HCT116 (cell line): ENCODE measurements at regions not wholly inside any gene's neighbourhood (a gene's known extent, or its start where the extent isn't known, plus 50 kb on each side); places are given as distances from the start of the nearest gene placed in this dataset.

Experiments used
- CTCF ChIP-seq, 3 experiments: fragments of 200-600 bp in 1 of 3; sonication (generic) in 1 of 3; IDR thresholded peaks in 2 of 3; conservative IDR thresholded peaks in 1 of 3; 2 replicates each; pipeline ENCODE4 v1.5.1; 2012 to 2017; ENCODE audit warnings: low read depth in 2 of 3, low read length in 2 of 3, antibody characterized with exemption in 1 of 3, borderline replicate concordance in 1 of 3, control low read depth in 1 of 3, mild to moderate bottlenecking in 1 of 3, mixed read lengths in 1 of 3, mixed run types in 1 of 3, moderate library complexity in 1 of 3; ENCODE audit not compliant: insufficient read depth in 1 of 3
- EZH2 ChIP-seq: fragments of 200-600 bp; sonication (generic); IDR thresholded peaks from 2 replicates; pipeline ENCODE4 v1.6.1; 2017; ENCODE audit warnings: antibody characterized with exemption, mixed run types
- POLR2A ChIP-seq: IDR thresholded peaks from 2 replicates; pipeline ENCODE4 v1.7.0; 2011; ENCODE audit warnings: borderline replicate concordance; ENCODE audit not compliant: insufficient read depth, insufficient read length; ENCODE audit errors: extremely low read depth
- REST ChIP-seq: IDR thresholded peaks from 2 replicates; pipeline ENCODE4 v1.6.1; 2012; ENCODE audit warnings: low read depth
- YY1 ChIP-seq: IDR thresholded peaks from 2 replicates; pipeline ENCODE4 v1.6.1; 2011; ENCODE audit warnings: low read length, low read depth, moderate library complexity, mild to moderate bottlenecking; ENCODE audit not compliant: insufficient replicate concordance; ENCODE audit errors: extremely low read depth
- ZNF274 ChIP-seq: fragments of 200-500 bp; sonication (Bioruptor generic); IDR thresholded peaks from 2 replicates; pipeline ENCODE4 v1.6.1; 2014; ENCODE audit warnings: mild to moderate bottlenecking, low read depth, low read length, inconsistent platforms

DNA sequence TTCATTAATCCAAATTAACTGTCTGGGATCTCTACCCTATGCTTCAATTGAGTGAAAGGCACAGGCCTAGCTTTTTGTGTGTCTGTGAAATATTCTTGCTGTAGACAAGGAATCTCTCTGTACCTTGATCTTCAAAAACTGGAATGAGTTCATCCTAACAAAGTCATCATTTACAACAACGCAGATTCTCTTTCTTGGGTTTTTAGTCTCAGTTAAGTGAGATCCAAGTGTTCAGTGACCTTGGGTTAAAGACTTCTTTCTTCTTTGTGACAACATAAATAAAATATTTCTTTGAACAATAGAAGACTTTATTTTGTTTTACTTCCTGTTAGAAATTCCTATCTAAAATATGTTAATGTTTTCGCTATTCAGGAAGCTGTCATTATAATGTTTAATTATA is 192.2 kb upstream of the LMNTD1 start:
- TF ChIP-seq YY1 (no peak), CTCF (IDR thresholded peaks at IDR 0.05 in 2 of 3, conservative IDR thresholded peaks at IDR 0.05 in 1 of 3; ENCODE audit: borderline replicate concordance in 1 of 3, insufficient read depth in 1 of 3, low read depth in 2 of 3, low read length in 2 of 3) (no peak), REST (no peak), POLR2A (no peak), EZH2 (no peak), ZNF274 (no peak)
